ENCODE measurements at regions not wholly inside any gene's neighbourhood (a gene's known extent, or its start where the extent isn't known, plus 50 kb on each side); places are given as distances from the start of the nearest gene placed in this dataset.

DNA sequence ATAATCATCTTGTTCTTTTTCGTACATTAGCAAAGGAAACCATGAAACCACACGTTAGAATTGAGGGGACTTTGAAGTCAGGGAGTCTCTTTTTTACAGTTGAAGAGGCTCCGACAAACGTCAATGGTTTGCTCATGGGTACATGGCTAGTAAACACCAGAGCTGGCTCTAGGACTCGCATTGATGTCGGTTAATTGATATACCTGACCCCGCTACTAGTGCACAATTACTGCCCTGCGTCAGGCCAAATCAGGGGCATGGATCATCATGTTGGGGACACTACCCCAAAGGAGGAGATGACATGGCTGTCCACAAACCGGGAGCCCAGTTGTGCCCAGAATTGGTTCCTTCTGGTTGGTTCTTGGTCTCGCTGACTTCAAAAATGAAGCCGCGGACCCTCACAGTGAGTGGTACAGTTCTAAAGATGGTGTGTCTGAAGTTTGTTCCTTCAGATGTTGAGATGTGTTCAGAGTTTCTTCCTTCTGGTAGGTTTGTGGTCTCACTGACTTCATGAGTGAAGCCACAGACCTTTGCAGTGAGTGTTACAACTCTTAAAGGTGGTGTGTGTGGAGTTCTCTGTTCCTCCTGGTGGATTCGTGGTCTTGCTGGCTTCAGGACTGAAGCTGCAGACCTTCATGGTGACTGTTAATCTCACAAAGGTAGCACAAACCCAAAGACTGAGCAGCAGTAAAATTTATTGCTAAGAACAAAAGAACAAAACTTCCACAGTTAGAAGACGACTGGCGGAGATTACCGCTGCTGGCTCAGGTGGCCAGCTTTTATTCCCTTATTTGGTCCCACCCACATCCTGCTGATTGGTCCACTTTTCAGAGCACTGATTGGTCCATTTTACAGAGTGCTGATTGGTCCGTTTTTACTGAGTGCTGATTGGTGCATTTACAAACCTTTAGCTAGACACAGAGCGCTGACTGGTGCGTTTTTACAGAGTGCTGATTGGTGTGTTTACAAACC lies 126.9 kb upstream of the ERRFI1 start:
- H3K18ac ChIP-seq (ENCODE audit: low read depth, low read length), result no peak overlapping the region
- ChIA-PET CTCF (no interaction called here), POLR2A (ENCODE audit: unreplicated experiment) (no interaction called here)
- intact Hi-C loops (cut with micrococcal nuclease), result no loop called here
- no peak overlapping the region for H4K91ac ChIP-seq (ENCODE audit: insufficient read depth, low read depth, low read length)
- H2AFZ ChIP-seq (replicated peaks; ENCODE audit: low read length, poor library complexity), result no peak overlapping the region
- no peak overlapping the region for H4K5ac ChIP-seq (ENCODE audit: low read depth, low read length)
- no peak overlapping the region for H4K8ac ChIP-seq (ENCODE audit: low read depth in 2 of 2, low read length in 2 of 2)
- H3K36me3 ChIP-seq (ENCODE audit: control insufficient read depth, insufficient read depth, low read length), result no peaks in the 10 kb centered on the region
- H3K4me1 ChIP-seq (ENCODE audit: control insufficient read depth, insufficient read depth, low read length), result peaks cover 3% of the 10 kb centered on the region
- no peak overlapping the region for H3K56ac ChIP-seq (ENCODE audit: extremely low read depth, insufficient read depth, low read length)
- no TSS peak for BruUV-seq (replicated peaks)
- DNase-seq (no peak), ATAC-seq (ENCODE audit: low read depth) (no peak)
- in situ Hi-C loops (cut with MboI; ENCODE audit: low sequenced_read_pairs), result no loop called here
- H3K27me3 ChIP-seq (ENCODE audit: control insufficient read depth, insufficient read depth, low read length), result no peaks in the 10 kb centered on the region
- H2AK5ac ChIP-seq (ENCODE audit: low read depth, low read length), result no peak overlapping the region
- dilution Hi-C loops (cut with HindIII; ENCODE audit: low sequenced_read_pairs, unreplicated experiment), result no loop called here
- WGBS, 2 experiments (ENCODE audit: extremely low coverage in 2 of 2, insufficient read length in 1 of 2), result 91% methylated on average over 14 of the region's 19 CpGs; no CpG with 5 or more reads in 1 of the 2 experiments
- H2BK5ac ChIP-seq (ENCODE audit: low read depth, low read length, poor library complexity, severe bottlenecking), result no peak overlapping the region
- no peak overlapping the region for H3K4me2 ChIP-seq (ENCODE audit: low read depth, low read length)
- no peak for TF ChIP-seq POLR2A (IDR thresholded peaks at IDR 0.05; ENCODE audit: low read depth, low read length)
- TF ChIP-seq, protein P1, sequence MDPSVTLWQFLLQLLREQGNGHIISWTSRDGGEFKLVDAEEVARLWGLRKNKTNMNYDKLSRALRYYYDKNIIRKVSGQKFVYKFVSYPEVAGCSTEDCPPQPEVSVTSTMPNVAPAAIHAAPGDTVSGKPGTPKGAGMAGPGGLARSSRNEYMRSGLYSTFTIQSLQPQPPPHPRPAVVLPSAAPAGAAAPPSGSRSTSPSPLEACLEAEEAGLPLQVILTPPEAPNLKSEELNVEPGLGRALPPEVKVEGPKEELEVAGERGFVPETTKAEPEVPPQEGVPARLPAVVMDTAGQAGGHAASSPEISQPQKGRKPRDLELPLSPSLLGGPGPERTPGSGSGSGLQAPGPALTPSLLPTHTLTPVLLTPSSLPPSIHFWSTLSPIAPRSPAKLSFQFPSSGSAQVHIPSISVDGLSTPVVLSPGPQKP (IDR thresholded peaks at IDR 0.05; ENCODE audit: borderline replicate concordance, low read depth, low read length), result no peak
- TF ChIP-seq BHLHE40 (IDR thresholded peaks at IDR 0.05; ENCODE audit: low read depth, low read length), result no peak
- no peak for TF ChIP-seq CHD1 (IDR thresholded peaks at IDR 0.05; ENCODE audit: low read depth, low read length)
- TF ChIP-seq NFE2L2 (IDR thresholded peaks at IDR 0.05; ENCODE audit: low read depth, low read length), result no peak
- no peak for TF ChIP-seq RAD21 (IDR thresholded peaks at IDR 0.05; ENCODE audit: low read length)
- TF ChIP-seq MAFK (IDR thresholded peaks at IDR 0.05; ENCODE audit: low read depth, low read length), result 0 out of 2 replicates have a peak, but pooled peaks have one; percentile 36
- no peak for TF ChIP-seq RFX5 (IDR thresholded peaks at IDR 0.05; ENCODE audit: low read depth, low read length)
- TF ChIP-seq, protein P2, sequence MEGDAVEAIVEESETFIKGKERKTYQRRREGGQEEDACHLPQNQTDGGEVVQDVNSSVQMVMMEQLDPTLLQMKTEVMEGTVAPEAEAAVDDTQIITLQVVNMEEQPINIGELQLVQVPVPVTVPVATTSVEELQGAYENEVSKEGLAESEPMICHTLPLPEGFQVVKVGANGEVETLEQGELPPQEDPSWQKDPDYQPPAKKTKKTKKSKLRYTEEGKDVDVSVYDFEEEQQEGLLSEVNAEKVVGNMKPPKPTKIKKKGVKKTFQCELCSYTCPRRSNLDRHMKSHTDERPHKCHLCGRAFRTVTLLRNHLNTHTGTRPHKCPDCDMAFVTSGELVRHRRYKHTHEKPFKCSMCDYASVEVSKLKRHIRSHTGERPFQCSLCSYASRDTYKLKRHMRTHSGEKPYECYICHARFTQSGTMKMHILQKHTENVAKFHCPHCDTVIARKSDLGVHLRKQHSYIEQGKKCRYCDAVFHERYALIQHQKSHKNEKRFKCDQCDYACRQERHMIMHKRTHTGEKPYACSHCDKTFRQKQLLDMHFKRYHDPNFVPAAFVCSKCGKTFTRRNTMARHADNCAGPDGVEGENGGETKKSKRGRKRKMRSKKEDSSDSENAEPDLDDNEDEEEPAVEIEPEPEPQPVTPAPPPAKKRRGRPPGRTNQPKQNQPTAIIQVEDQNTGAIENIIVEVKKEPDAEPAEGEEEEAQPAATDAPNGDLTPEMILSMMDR (conservative IDR thresholded peaks at IDR 0.05; ENCODE audit: low read depth, low read length), result no peak
- H2BK120ac ChIP-seq (ENCODE audit: low read depth, low read length), result no peak overlapping the region; the same call in 1 of the 2 replicates
- no peak overlapping the region for H3K9ac ChIP-seq (ENCODE audit: low read depth, low read length)
- no peak overlapping the region for H2BK20ac ChIP-seq (ENCODE audit: low read depth, low read length)
- peak overlapping the region; percentile 84; the same call in 2 of the 3 replicates for H2BK15ac ChIP-seq (ENCODE audit: low read depth, low read length)
- H3K4me3 ChIP-seq (ENCODE audit: insufficient read depth, low read depth, low read length), result no peak overlapping the region
- H3K27ac ChIP-seq (ENCODE audit: insufficient read depth, low read length), result no peak overlapping the region
- no peak overlapping the region for H3K23ac ChIP-seq (ENCODE audit: low read depth, low read length)
- H3K79me1 ChIP-seq (ENCODE audit: low read depth in 1 of 2, low read length in 2 of 2), result no peaks in the 10 kb centered on the region
- H3K9me3 ChIP-seq (ENCODE audit: control insufficient read depth, insufficient read depth, low read length), result no peaks in the 10 kb centered on the region
- no peak overlapping the region for H3K14ac ChIP-seq (replicated peaks; ENCODE audit: low read depth, low read length)
- peaks cover 3% of the 10 kb centered on the region; the same call in 1 of the 2 replicates for H3K9me1 ChIP-seq (ENCODE audit: insufficient read depth, low read length)
- H2AK9ac ChIP-seq (replicated peaks; ENCODE audit: low read depth, low read length, poor library complexity), result no peak overlapping the region
- H3K4ac ChIP-seq (ENCODE audit: low read depth, low read length), result no peak overlapping the region
- H4K20me1 ChIP-seq (ENCODE audit: insufficient read depth, low read length), result no peaks in the 10 kb centered on the region
